ENCODE measurements at regions not wholly inside any gene's neighbourhood (a gene's known extent, or its start where the extent isn't known, plus 50 kb on each side); places are given as distances from the start of the nearest gene placed in this dataset.
"Not testable (repeated sequence)": the region's sequence is repeated elsewhere in the genome, so short reads cannot be mapped to it uniquely, and the experiment has no call there.

DNA sequence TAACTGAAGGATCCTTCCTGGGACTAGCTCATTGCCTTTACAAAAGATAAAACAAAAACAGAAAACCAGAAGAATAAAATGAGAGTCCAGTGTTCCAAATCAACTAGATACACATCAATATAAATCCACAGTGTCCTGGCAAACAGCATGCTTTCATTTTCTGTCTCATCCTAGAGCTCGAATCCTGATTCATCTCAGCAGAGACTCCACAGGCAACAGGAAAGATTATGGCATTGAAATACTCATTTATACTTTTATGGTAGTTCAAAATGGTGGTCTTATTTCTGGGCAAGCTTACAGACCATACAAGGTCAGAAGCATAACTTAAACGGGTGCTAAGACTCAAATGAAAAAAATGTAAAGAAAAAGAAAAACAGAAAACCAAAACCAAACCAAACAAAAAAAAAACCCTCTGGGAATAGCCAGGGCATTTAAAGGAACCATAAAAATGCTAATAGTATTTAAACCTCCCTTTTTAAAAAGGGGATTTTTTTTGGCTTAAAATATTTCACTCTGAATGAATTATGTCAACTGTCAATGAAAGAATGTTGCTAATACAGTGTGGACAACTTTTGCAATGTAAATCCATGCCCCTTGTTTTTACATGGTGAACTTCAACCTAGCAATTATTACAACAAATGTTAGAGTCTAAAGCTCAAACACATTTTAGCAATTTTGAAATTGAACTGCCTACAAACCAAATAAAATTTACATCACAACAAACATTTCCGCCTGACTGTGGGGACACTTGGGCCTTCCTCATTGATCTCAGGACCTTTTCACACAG, 57.9 kb downstream of the GPR101 start:
- FAIRE-seq (no peak), DNase-seq (ENCODE audit: low spot score in 2 of 2) (no peak)

DNA sequence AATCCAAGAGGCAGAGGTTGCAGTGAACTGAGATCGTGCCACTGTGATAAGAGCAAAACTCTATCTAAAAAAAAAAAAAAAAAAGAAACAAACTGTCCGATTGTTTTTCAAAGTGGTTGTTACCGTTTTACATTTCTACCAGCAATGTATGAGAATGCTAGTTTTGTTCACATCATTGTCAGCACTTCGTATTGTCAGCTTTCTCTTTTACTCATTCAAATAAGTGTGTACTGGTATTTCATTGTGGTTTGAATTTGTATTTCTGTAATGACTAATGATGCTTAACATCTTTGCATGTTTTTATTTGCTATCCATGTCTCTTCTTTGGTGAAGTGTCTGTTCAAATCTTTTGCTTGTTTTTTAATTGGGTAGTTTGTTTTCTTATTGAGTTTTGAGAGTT, 65.8 kb downstream of the GPR101 start:
- DNase-seq (ENCODE audit: low spot score in 2 of 2): no peak
- FAIRE-seq: no peak

DNA sequence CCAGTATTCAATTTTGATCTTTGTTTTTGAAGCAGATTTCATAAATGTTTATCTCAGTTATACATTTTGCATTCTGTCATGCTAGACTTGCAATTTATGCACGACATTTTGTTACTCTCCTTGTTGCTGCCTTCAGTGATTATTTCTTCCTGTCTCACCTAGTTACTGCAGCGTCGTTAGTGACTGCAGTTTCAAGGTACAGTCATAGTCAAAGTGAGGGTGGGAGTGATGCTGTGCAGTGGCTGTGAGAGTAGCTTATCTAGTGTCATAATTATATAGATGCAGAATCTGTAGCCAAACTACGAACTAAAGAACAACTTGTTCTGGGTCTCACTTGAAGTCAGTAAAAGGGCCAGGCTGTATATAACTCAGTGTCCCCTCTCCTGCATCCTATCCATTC, 69.8 kb downstream of the GPR101 start:
- FAIRE-seq: no peak
- no peak for DNase-seq (ENCODE audit: low spot score in 2 of 2)

DNA sequence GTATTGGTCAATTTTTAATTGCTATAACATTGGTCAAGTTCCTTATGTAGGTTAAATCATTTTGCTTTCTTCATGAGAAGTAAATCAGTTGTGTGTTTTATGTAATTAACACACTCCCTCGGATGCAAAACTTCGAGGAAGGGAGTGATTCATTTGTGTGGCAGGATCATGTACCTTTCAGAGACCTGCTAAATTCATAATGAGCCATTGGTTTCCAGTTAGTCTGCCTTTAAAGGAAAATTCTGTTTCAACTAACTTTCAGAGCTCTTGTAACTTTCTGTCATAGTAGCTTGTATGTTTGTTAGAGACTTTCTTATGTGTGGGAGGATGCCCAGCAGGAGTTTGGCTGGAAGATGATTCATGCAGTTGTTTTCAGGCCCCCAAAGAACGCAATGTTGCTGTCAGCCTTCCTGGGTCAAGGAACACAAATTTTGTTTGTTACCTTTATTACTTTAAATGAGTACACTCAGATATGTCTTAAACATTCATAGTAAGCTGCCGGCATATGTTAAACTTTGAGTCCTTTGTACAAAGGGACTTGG, 72.1 kb downstream of the GPR101 start:
- DNase-seq (ENCODE audit: low spot score in 2 of 2) (no peak), FAIRE-seq (no peak)

DNA sequence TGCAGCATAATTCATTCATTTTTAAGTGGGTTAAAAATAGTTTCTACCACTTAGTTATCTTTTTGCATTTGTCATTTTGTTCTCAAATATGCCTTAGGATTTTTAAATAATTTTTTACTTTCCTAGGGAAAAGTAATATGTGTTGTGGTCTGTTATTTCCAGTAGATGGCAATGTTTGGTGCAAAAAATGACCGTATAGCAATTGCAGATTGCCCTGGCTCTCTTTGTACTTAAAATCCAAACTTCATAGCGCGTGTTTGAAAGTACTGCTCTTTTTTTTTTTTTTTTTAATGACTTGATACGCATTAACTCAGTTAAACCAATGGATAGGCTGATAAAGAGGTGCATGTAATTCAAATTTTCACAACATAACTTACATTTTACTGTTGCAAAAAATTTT, 74.4 kb upstream of the RBMX start:
- DNase-seq (ENCODE audit: low spot score in 2 of 2) (peak in 1 of 2 donors; percentile 2), FAIRE-seq (peak; percentile 47)

DNA sequence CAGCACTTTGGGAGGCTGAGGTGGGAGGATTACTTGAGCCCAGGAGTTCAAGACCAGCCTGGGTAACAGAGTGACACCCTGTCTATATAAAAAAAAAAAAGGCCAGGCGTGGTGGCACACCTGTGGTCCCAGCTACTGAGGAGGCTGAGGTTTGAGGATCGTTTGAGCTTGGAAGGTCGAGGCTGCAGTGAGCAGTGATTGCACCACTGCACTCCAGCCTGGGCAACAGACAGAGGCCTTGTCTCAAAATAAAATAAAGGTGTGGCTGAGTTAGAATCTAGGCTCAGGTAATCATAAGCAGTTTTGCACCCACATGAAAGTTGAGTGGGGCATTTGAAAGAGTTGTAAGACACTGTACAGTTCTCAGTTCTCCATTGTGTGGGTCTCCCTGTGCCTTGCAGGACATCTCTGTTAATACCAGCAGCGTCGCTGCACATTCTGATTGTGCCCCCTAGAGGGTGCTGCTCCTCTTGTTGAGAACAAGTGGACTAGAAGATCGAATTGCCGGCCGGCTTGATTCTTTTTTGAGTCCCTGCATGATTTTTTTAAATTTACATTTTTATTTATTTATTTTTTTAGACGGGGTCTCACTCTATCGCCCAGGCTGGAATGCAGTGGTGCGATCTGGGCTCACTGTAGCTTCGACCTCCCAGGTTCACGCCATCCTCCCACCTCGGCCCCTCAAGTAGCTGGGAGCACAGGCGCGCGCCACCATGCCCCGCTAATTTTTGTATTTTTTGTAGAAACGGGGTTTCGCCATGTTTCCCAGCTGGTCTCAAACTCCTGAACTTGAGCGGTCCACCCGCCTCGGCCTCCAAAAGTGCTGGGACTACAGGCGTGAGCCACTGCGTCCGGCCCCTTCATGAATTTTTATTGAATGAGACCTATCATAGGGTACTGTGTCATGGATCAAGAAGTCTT, 73.6 kb upstream of the RBMX start:
- FAIRE-seq: no peak
- peak in 1 of 2 donors; percentile 6 for DNase-seq (ENCODE audit: low spot score in 2 of 2)

DNA sequence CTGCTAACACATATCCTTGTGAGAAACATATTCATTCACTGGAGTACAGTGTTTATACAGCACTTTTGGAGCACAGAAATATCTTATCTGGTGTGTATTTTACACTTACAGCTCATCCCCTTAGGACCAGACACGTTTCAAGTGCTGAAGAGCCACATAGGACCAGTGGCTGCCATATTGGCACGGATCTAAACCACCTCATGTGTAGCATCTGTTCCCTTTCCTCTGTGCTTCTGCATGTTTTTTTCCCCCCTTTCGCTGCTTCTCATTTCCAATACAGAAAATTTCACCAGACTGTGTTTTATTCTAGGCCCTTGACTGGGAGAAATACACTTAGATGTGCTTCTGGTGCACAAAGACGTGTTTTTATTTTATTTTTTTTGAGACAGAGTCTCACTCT, 69.7 kb upstream of the RBMX start:
- no peak for DNase-seq (ENCODE audit: low spot score in 2 of 2)

DNA sequence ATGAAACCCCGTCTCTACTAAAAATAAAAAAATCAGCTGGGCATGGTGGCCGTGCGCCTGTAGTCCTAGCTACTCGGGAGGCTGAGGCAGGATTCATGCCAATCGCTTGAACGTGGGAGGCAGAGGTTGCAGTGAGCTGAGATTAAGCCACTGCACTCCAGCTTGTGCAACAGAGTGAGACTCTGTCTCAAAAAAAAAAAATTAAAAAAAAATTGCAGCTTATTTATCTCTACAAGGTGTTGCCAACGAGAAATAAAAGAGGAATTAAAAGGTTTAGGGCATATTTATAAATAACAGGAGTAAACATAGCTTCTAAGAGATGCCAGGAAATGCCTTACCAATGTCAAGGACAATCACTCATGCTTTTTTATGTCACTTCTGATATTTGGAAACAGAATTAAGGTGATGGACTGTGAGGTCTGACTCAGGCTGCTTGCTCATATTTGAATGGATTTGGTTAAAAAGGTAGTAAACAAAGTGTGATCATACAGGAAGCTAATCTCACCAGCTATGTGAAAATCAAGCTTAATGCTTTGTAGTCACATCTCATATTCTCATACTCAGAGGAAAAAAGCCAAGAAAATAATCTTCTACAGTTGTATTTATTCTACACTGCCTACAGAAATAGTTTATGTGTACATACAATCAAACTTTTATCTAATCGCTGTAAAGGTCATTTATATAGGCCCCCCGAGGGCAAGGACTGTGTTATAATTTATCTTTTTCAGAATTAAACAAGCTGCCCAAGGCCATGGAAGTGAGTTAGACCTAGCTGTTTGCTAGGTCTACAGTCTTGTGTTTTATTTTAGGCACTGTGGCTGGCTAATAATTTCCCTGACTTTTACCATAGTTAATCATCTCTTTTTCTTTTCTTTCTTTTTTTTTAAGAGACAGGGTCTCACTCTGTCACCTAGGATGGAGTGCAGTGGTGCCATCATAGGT, 61.1 kb upstream of the RBMX start:
- no peak for DNase-seq (ENCODE audit: low spot score in 2 of 2)
- no peak for FAIRE-seq

More for the DNA sequence above, 69.7 kb upstream of the RBMX start:
- no peak for FAIRE-seq

DNA sequence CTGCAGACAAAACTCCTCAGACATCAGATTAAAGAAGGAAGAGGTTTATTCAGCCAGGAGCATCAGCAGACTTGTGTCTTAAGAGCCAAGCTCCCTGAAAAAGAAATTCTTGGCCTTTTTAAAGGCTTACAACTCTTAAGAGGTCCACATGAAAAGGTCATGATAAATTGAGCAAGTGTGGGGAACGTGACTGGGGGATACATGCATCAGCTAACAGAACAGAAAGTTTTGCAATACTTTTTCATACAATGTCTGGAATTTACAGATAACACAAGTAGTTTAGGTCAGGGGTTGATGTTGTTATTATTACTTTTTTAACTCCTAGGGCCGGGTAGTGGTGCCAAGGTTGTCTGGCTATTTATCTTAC, 55.6 kb upstream of the RBMX start:
- FAIRE-seq (no peak), DNase-seq (ENCODE audit: low spot score in 2 of 2) (no peak)

DNA sequence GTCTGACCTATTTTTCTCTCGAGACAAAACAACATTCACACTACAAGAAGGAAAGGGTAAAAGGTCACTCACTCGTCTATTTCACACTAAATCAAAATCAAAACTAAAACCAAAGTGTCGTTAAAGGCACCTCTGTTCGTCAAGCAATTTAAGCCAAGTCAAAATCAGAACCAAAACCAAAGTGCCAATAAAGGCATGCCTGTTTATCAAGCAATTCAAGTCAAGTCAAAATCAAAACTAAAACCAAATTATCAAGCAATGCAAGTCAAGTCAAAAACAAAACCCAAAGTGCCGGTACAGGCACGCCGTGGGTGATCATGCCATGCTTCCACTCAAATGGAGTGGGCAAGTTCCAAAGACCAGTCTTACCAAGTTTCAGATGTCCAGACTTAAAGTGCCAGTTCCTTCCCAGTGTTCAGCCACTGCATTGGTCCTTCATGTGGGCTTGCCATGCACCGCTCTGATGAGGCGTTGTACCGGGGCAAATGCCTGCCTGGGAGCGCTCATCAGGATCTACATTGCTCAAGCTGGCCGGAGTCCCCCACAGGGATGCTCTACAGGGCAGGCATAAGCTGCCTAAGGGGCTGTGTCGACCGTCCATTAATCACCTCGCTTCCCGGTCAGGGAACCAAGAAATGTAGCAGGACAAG, 55.1 kb upstream of the RBMX start:
- DNase-seq (ENCODE audit: low spot score in 2 of 2); FAIRE-seq: not testable (repeated sequence)

DNA sequence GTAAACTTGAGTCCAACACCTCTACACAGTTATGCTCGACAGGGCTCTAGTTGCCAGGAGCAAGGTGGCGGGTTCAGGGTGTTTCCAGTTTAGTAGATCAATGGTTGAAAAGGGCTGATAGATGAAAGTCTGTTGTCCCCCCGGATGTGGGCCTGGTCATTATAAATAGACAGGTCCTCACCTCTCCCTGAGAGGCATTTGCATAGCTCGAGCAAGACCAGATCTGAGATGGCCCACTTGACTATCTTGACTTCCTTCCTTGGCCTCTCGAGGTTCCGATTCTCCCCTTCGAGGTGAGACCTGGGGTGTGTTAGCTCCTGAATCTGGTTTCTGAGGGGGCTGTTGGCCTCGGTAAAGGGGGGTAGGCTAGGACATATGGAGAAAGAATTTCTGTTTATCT, 54.1 kb upstream of the RBMX start:
- not testable (repeated sequence) for FAIRE-seq

DNA sequence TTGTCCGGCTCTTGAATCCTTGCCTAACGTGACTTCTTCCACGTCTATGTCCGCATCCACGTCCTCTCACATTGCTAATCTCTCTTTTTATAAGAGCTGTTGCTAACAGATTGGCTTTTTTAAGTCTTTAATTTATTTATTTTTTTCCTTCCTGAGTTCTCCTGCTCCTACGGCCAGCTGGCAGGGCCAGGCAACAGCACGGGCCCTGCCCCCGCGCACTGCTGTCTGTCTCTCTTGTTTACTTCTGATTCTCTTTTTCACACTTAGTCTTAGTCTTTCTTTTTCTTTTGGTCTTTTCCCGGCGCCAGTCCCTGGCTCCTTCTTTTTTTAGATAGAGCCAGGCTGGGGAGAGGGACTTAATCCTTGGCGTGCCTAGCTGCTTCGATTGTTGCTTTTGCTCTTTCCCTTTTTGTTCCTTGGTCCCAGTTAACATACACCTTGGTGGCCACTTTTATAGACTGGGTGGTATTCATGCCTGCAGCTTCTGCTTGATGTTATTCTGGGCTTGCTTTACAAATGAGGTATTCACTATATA, 53.2 kb upstream of the RBMX start:
- FAIRE-seq: no peak
- no peak for DNase-seq (ENCODE audit: low spot score in 2 of 2)

More for the DNA sequence above, 54.1 kb upstream of the RBMX start:
- DNase-seq (ENCODE audit: low spot score in 2 of 2): not testable (repeated sequence)

DNA sequence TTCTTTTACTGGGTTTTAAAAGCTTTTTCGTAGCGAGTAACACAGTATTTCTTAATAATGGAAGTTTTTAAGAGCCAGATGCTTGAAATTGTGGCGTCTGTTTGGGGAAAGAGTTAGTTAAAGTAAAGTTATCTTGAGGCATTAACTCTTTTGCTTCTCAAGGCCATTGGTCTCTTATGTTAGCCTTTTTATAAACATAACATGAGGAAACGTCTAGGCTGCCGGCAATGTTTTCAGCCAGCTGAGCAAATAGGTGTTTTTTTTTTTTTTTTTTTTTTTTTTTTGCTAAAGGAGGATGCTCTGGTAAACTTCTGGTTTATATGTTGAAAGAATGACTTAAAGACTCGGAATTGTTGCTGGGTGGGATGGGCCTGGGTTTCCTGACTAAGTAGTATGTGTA, 51.1 kb upstream of the RBMX start:
- FAIRE-seq (no peak), DNase-seq (ENCODE audit: low spot score in 2 of 2) (no peak)
